HG03103 (cell line): ENCODE measurements at regions not wholly inside any gene's neighbourhood (a gene's known extent, or its start where the extent isn't known, plus 50 kb on each side); places are given as distances from the start of the nearest gene placed in this dataset.
A peak's percentile ranks its signal among the peaks of the same experiment; 100 is the strongest.

Experiments used
- ATAC-seq: cut with Tn5 transposase; IDR thresholded peaks from one replicate; pipeline ENCODE4 v1.9.1; 2021; ENCODE audit warnings: low read depth; ENCODE audit not compliant: unreplicated experiment

- no peak for ATAC-seq
Observed at GRCh38 chr11:119523539-119524157, 100.7 kb upstream of the THY1 start.

GRCh38 chr11:119522609-119523008 lies 99.6 kb upstream of the THY1 start:
- no peak for ATAC-seq

GRCh38 chr11:119521551-119521950 lies 98.6 kb upstream of the THY1 start:
- no peak for ATAC-seq

GRCh38 chr11:119520966-119521365 lies 98.0 kb upstream of the THY1 start:
- no peak for ATAC-seq

GRCh38 chr11:119520400-119520799 lies 97.4 kb upstream of the THY1 start:
- no peak for ATAC-seq

- no peak for ATAC-seq
Observed at GRCh38 chr11:119519796-119520195, 96.8 kb upstream of the THY1 start.

- ATAC-seq, result no peak
Observed at GRCh38 chr11:119518746-119519730, 96.1 kb upstream of the THY1 start.

GRCh38 chr11:119515771-119516400 lies 92.9 kb upstream of the THY1 start:
- no peak for ATAC-seq

GRCh38 chr11:119513806-119514170 lies 90.8 kb upstream of the THY1 start:
- no peak for ATAC-seq

- no peak for ATAC-seq
Observed at GRCh38 chr11:119513131-119513805, 90.3 kb upstream of the THY1 start.

GRCh38 chr11:119512369-119512768 lies 89.4 kb upstream of the THY1 start:
- ATAC-seq, result no peak

- ATAC-seq, result no peak
Observed at GRCh38 chr11:119511614-119512306, 88.8 kb upstream of the THY1 start.

- peak; percentile 83 for ATAC-seq
Observed at GRCh38 chr11:119509969-119510401, 87.0 kb upstream of the THY1 start.

GRCh38 chr11:119509282-119509841 lies 86.4 kb upstream of the THY1 start:
- ATAC-seq, result no peak

- no peak for ATAC-seq
Observed at GRCh38 chr11:119506436-119506835, 83.5 kb upstream of the THY1 start.

- ATAC-seq, result no peak
Observed at GRCh38 chr11:119505861-119506260, 82.9 kb upstream of the THY1 start.

GRCh38 chr11:119505071-119505470 lies 82.1 kb upstream of the THY1 start:
- ATAC-seq, result no peak

- ATAC-seq, result no peak
Observed at GRCh38 chr11:119504371-119504770, 81.4 kb upstream of the THY1 start.

GRCh38 chr11:119501777-119502405 lies 78.9 kb upstream of the THY1 start:
- no peak for ATAC-seq
